HPDE6-E6E7 (cell line): ENCODE measurements at regions not wholly inside any gene's neighbourhood (a gene's known extent, or its start where the extent isn't known, plus 50 kb on each side); places are given as distances from the start of the nearest gene placed in this dataset.
"Not testable (repeated sequence)": the region's sequence is repeated elsewhere in the genome, so short reads cannot be mapped to it uniquely, and the experiment has no call there.

Experiments used
- DNase-seq: peaks from one replicate; pipeline ENCODE4 v3.0.0; 2011; ENCODE audit warnings: missing footprints; ENCODE audit errors: extremely low spot score

- DNase-seq = no peak
Measured at GRCh38 chr7:93048136-93048930, 69.4 kb downstream of the SAMD9 start.

DNA sequence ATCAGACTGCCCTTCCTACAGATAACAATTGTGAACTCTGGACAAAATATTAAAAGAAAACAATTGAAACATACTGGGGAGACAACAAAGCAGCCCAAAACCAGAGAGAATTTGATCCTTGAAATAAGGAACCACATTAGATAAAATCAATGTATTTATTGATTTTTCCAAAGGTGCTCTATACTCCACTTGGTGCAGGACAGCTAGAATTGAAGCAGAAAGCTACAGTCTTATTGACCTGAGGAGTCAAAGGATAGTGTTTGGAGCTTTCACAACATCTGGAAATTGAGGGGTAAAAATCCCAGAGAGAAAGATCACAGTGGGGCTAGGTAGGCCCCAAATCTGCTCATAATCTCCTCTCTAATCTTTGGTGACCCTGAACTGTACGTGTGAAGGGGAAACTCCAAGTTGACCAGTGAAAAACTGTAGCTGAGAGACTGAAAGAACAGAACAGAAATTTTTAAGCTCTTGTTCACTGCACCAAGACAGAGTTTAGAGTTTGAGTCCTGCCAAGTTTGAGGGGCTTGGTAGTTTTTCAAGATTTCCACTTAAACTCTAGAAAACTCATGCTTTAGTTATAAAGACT lies 70.2 kb downstream of the SAMD9 start:
- no peak for DNase-seq

GRCh38 chr7:93046641-93047040 lies 71.1 kb downstream of the SAMD9 start:
- DNase-seq = no peak

GRCh38 chr7:93044147-93044810 lies 73.5 kb downstream of the SAMD9 start:
- DNase-seq = no peak

DNA sequence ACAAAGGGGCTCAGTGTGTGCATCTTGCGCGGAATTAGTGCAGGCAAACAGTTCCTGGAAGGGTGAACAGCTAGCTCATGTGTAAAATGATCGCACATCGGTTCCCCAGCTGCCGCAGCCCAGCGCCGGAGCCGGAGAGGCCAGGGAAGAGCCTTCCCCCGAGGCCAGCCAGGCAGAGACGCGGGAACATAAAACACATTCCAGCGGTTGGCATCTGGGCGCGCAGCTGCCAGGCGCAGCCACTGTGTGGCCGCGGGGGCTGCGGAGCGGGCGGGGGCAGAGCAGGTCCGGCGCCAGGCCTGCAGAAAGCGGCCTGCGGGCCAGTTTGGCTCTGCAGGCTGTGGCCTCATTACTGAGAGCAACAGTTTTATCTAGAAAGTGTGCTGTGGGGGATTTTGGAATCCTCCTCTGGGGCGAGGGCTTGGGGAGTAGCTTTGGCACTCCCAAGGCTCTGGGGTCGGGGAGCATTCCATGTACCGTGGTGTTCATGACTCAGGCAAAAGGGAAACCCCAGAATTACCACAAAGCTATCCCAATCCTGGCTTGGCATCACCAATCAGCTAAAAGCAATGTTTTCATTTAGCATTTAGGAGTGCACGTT lies 74.3 kb downstream of the SAMD9 start:
- DNase-seq = peak; percentile 45

GRCh38 chr7:93040355-93040754 lies 77.4 kb downstream of the SAMD9 start:
- DNase-seq = no peak

DNA sequence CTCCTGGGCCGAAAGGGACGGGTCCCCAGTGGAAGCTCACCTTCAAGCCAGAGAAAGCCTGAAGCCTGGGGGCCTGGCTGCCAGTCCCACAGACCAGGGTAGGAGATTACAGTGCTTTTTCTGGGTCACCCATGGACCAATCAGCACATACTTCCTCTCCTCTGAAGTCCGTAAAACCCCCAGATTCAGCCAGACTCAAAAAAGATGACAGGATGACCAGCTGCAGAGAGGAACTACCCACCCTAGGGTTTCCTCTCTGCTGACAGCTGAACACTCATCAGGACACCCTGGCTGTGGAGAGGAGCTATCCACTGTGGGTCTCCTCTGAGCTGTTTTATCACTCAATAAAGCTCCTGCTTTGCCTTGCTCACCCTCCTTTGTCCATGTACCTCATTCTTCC lies 78.0 kb downstream of the SAMD9 start:
- no peak for DNase-seq

DNA sequence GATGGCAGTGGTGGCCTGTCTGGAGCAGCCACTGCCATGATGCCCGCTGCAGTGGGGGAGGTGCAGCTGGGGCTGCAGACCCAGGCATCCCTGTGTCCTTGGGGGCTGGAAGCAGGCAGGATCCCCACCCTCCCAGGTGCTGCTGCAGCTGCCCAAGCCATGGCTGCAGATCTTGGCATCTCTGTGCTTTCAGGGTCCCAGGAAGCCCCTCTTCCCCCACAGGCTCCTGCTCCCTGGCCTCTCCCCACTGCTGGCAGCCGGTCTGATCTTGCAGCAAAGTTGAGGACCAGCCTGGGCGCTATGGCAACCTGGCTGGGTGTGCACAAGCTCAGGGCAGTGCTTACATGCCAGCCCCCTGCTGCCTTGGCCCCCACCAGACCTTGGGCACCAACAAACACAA lies 78.5 kb downstream of the SAMD9 start:
- no peak for DNase-seq

DNA sequence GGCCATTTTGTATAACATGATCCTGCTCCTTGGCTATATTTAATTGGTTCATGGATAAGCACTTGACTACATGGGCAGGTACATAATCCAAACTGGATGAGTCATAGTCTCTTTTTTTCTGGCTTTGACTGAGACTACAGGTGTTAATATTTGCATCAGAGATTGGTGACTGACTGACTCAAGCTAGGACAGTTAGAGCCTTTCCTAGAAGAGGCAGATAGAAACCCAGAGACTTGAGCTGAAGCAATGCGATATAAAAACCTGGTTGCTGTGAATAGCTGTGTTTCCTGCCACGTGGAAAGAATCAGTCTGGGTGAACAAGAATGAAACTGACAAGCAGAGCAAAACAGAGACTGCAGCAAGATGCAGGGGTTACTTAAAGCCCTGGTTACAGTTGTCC lies 81.0 kb downstream of the SAMD9 start:
- no peak for DNase-seq

GRCh38 chr7:93036149-93036640 lies 81.6 kb downstream of the SAMD9 start:
- no peak for DNase-seq

DNA sequence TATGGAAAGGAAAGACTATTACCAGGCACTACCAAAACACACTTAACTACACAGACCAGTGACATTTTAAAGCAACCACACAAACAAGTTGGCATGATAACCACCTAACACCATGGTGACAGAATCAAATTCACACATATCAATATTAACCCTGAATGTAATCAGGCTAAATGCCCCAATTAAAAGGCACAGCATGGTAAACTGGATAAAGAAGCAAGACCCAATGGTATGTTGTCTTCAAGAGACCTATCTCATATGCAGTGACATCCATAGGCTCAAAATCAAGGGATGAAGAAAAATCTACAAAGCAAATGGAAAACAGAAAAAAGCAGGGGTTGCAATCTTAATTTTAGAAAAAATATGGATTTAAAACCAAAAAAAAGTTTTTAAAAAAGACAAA lies 86.0 kb downstream of the SAMD9 start:
- DNase-seq = no peak

- DNase-seq = no peak
Measured at GRCh38 chr7:93030605-93031225, 87.1 kb downstream of the SAMD9 start.

DNA sequence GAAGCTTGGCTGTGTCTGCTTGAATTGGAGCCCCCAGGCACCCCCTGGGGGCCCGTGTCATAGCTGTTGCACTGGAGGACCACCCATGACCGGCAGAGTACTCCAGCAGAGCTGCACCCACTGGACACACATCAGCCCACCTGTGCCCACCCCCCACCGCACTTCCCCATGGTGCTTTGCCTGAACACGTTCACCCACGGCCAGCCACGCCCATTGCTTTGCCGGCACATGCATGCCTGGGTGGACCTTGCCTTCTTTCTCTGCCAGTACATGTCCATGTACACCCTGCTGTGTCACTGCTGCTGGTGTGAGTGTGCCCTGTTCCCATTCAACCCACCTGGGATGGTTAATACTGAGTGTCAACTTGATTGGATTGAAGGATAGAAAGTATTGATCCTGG lies 88.7 kb downstream of the SAMD9 start:
- peak; percentile 22 for DNase-seq

- DNase-seq = no peak
Measured at GRCh38 chr7:93028610-93029009, 89.2 kb downstream of the SAMD9 start.

- no peak for DNase-seq
Measured at GRCh38 chr7:93027044-93027443, 90.7 kb downstream of the SAMD9 start.

DNA sequence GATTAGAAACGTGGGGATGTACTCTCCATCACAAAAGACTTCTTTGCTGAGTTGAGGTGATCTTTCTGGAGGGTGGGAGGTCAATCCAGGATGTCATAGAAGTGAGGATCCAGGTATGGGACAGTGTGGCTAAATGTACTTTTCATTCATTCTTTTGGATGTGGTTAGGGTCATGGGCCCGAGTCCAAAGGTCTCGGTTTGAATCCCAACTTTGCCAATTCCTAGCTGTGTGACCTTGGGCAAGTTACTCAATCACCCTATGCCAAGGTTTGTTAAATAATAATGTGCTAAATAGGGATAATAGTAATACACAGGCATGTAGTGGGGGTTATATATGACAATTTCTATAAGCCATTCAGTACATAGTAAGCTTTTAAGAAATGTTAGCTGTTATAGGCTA lies 91.4 kb downstream of the SAMD9 start:
- no peak for DNase-seq

DNA sequence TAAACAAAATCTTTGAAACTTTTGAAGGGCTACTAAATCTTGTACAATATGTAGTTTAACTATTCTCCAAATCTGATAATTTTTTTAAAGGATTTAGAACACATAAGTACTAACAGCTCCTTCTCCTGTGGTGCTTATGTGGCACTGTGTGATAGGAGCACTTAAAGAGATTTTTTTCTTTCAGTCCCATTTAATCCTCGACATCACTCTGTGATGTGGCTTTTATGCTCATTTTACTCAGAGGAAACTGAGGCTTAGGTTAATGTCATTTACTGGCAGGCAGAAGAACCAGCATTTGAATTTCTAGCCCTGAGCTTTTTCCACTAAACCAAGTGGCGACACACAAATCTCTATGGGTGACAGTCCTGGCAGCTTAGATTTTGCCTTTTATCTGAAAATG lies 92.4 kb downstream of the SAMD9 start:
- DNase-seq = no peak

GRCh38 chr7:93022931-93023478 lies 94.8 kb downstream of the SAMD9 start:
- DNase-seq = not testable (repeated sequence)

GRCh38 chr7:93021748-93022147 lies 96.0 kb downstream of the SAMD9 start:
- no peak for DNase-seq

- DNase-seq = no peak
Measured at GRCh38 chr7:93018716-93019115, 99.1 kb downstream of the SAMD9 start.

DNA sequence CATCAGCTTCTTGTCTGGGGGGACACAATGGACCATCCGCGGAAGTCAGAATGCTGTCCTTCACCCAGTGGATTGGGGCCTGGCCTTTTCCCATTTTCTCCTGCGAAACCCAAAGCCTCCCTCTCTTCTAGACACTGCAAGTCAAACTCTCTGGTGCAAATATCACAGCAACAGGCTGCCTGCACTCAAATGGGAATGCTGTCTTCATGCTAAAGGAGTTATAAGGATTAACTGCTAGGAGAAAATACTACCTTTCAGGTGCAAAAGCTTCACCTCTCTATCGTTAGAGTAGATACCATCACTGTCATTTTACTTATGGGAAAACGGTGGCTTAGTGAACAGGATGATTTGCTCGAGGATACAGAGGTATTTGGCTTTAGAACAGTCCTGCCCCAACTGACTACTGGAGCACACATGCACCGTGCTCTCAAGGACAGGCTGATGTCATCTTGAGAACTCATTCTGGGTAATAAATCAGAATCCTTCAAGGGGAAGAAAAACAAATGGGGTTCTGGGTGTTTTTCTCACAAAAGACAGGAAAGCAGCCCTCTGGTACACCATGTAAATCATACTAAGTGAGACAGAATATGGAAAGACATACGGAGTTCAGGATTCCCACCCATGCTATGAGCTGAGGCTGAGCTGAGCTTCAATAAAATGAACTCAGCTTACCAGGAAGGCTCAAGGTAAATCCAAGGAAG lies 100.9 kb downstream of the SAMD9 start:
- DNase-seq = no peak
